T-helper 2 cell treated with Interferon-gamma antibody and Interleukin-4, amounts not matched to agents 5 μg/mL and 100 μg/mL, for 36 hours (primary cell): ENCODE measurements at regions not wholly inside any gene's neighbourhood (a gene's known extent, or its start where the extent isn't known, plus 50 kb on each side); places are given as distances from the start of the nearest gene placed in this dataset.
"Not testable (repeated sequence)": the region's sequence is repeated elsewhere in the genome, so short reads cannot be mapped to it uniquely, and the experiment has no call there.

Experiments used
- DNase-seq: peaks from one replicate; pipeline ENCODE4 v3.0.0; 2021; ENCODE audit warnings: low spot score
- H3K27ac Mint-ChIP-seq: one replicate; pipeline ENCODE4 v1.8.0; 2021; ENCODE audit warnings: mild to moderate bottlenecking, mixed read lengths
- H3K27me3 Mint-ChIP-seq: one replicate; pipeline ENCODE4 v1.8.0; 2021; ENCODE audit warnings: low read depth, mixed read lengths
- H3K36me3 Mint-ChIP-seq: one replicate; pipeline ENCODE4 v1.8.0; 2021; ENCODE audit warnings: low read depth, mixed read lengths
- H3K4me1 Mint-ChIP-seq: one replicate; pipeline ENCODE4 v1.8.0; 2021; ENCODE audit warnings: low read depth, mixed read lengths
- H3K4me3 Mint-ChIP-seq: one replicate; pipeline ENCODE4 v1.8.0; 2022; ENCODE audit warnings: mild to moderate bottlenecking, moderate library complexity, mixed read lengths
- H3K9me3 Mint-ChIP-seq: one replicate; pipeline ENCODE4 v1.8.0; 2021; ENCODE audit warnings: mixed read lengths

GRCh38 chr2:111367080-111367479 lies 246.4 kb downstream of the BCL2L11 start:
- H3K27ac Mint-ChIP-seq, H3K4me3 Mint-ChIP-seq, H3K36me3 Mint-ChIP-seq, H3K27me3 Mint-ChIP-seq, H3K9me3 Mint-ChIP-seq, DNase-seq, H3K4me1 Mint-ChIP-seq: not testable (repeated sequence)

- H3K4me1 Mint-ChIP-seq, DNase-seq, H3K27me3 Mint-ChIP-seq, H3K4me3 Mint-ChIP-seq, H3K36me3 Mint-ChIP-seq, H3K9me3 Mint-ChIP-seq, H3K27ac Mint-ChIP-seq: not testable (repeated sequence)
Observed at GRCh38 chr2:111367871-111368270, 247.2 kb downstream of the BCL2L11 start.

GRCh38 chr2:111368288-111368687 lies 247.6 kb downstream of the BCL2L11 start:
- not testable (repeated sequence) for H3K27me3 Mint-ChIP-seq, H3K4me1 Mint-ChIP-seq, H3K27ac Mint-ChIP-seq

GRCh38 chr2:111373060-111373459 lies 252.3 kb downstream of the BCL2L11 start:
- not testable (repeated sequence) for H3K36me3 Mint-ChIP-seq, H3K4me1 Mint-ChIP-seq

More at GRCh38 chr2:111368288-111368687, 247.6 kb downstream of the BCL2L11 start:
- H3K36me3 Mint-ChIP-seq, H3K9me3 Mint-ChIP-seq, H3K4me3 Mint-ChIP-seq, DNase-seq: not testable (repeated sequence)

GRCh38 chr2:111373989-111374388 lies 253.3 kb downstream of the BCL2L11 start:
- H3K27ac Mint-ChIP-seq, DNase-seq, H3K4me1 Mint-ChIP-seq, H3K27me3 Mint-ChIP-seq, H3K36me3 Mint-ChIP-seq, H3K9me3 Mint-ChIP-seq, H3K4me3 Mint-ChIP-seq: not testable (repeated sequence)

More at GRCh38 chr2:111373060-111373459, 252.3 kb downstream of the BCL2L11 start:
- not testable (repeated sequence) for DNase-seq, H3K27ac Mint-ChIP-seq, H3K4me3 Mint-ChIP-seq, H3K27me3 Mint-ChIP-seq, H3K9me3 Mint-ChIP-seq

GRCh38 chr2:111374734-111375133 lies 254.0 kb downstream of the BCL2L11 start:
- H3K27ac Mint-ChIP-seq, H3K4me1 Mint-ChIP-seq, H3K4me3 Mint-ChIP-seq, H3K27me3 Mint-ChIP-seq, DNase-seq, H3K36me3 Mint-ChIP-seq, H3K9me3 Mint-ChIP-seq: not testable (repeated sequence)

GRCh38 chr2:111375320-111375883 lies 254.7 kb downstream of the BCL2L11 start:
- not testable (repeated sequence) for H3K27me3 Mint-ChIP-seq, DNase-seq, H3K4me1 Mint-ChIP-seq, H3K27ac Mint-ChIP-seq, H3K36me3 Mint-ChIP-seq, H3K4me3 Mint-ChIP-seq, H3K9me3 Mint-ChIP-seq

- H3K4me1 Mint-ChIP-seq, H3K27ac Mint-ChIP-seq, H3K27me3 Mint-ChIP-seq, H3K36me3 Mint-ChIP-seq, H3K9me3 Mint-ChIP-seq, H3K4me3 Mint-ChIP-seq, DNase-seq: not testable (repeated sequence)
Observed at GRCh38 chr2:111376272-111376970, 255.7 kb downstream of the BCL2L11 start.

GRCh38 chr2:111376971-111377352 lies 256.2 kb downstream of the BCL2L11 start:
- not testable (repeated sequence) for H3K36me3 Mint-ChIP-seq, DNase-seq, H3K4me1 Mint-ChIP-seq, H3K9me3 Mint-ChIP-seq, H3K27me3 Mint-ChIP-seq, H3K4me3 Mint-ChIP-seq, H3K27ac Mint-ChIP-seq

GRCh38 chr2:111377386-111377959 lies 256.8 kb downstream of the BCL2L11 start:
- H3K36me3 Mint-ChIP-seq, H3K9me3 Mint-ChIP-seq, H3K27me3 Mint-ChIP-seq, DNase-seq, H3K4me1 Mint-ChIP-seq, H3K4me3 Mint-ChIP-seq, H3K27ac Mint-ChIP-seq: not testable (repeated sequence)

- DNase-seq, H3K4me3 Mint-ChIP-seq, H3K36me3 Mint-ChIP-seq, H3K27ac Mint-ChIP-seq, H3K27me3 Mint-ChIP-seq, H3K9me3 Mint-ChIP-seq, H3K4me1 Mint-ChIP-seq: not testable (repeated sequence)
Observed at GRCh38 chr2:111378348-111378747, 257.6 kb downstream of the BCL2L11 start.

GRCh38 chr2:111380733-111381439 lies 260.2 kb downstream of the BCL2L11 start:
- not testable (repeated sequence) for DNase-seq, H3K36me3 Mint-ChIP-seq, H3K4me3 Mint-ChIP-seq, H3K4me1 Mint-ChIP-seq, H3K9me3 Mint-ChIP-seq, H3K27ac Mint-ChIP-seq, H3K27me3 Mint-ChIP-seq

GRCh38 chr2:111381530-111382306 lies 261.0 kb downstream of the BCL2L11 start:
- DNase-seq, H3K36me3 Mint-ChIP-seq, H3K27ac Mint-ChIP-seq, H3K27me3 Mint-ChIP-seq, H3K4me3 Mint-ChIP-seq, H3K4me1 Mint-ChIP-seq, H3K9me3 Mint-ChIP-seq: not testable (repeated sequence)

- not testable (repeated sequence) for H3K4me3 Mint-ChIP-seq, H3K36me3 Mint-ChIP-seq, DNase-seq, H3K27ac Mint-ChIP-seq, H3K27me3 Mint-ChIP-seq, H3K9me3 Mint-ChIP-seq, H3K4me1 Mint-ChIP-seq
Observed at GRCh38 chr2:111382507-111382906, 261.8 kb downstream of the BCL2L11 start.
